OCI-LY3 (cell line): ENCODE measurements at regions not wholly inside any gene's neighbourhood (a gene's known extent, or its start where the extent isn't known, plus 50 kb on each side); places are given as distances from the start of the nearest gene placed in this dataset.

ENCODE experiments used
- H2AFZ ChIP-seq: fragments of 200-600, 300-600 bp; shearing (Covaris generic); 2 replicates; pipeline ENCODE4 v1.6.0; 2014; ENCODE audit warnings: antibody characterized with exemption, low read depth, low read length
- H3K27ac ChIP-seq: fragments of 200-600, 300-600 bp; sonication (generic); 2 replicates; pipeline ENCODE4 v1.5.1; 2014; ENCODE audit warnings: mild to moderate bottlenecking, low read length, moderate library complexity, mixed read lengths
- H3K27me3 ChIP-seq: fragments of 200-600, 300-600 bp; sonication (generic); 2 replicates; pipeline ENCODE4 v1.6.1; 2014; ENCODE audit warnings: low read depth, low read length, mixed read lengths
- H3K36me3 ChIP-seq: fragments of 200-600, 300-600 bp; sonication (generic); replicated peaks from 2 replicates; pipeline ENCODE3; 2014; ENCODE audit warnings: low read depth, low read length, mixed read lengths
- H3K4me1 ChIP-seq: fragments of 300-600, 200-600 bp; sonication (generic); 2 replicates; pipeline ENCODE4 v1.6.1; 2014; ENCODE audit warnings: low read length, mixed read lengths
- H3K4me2 ChIP-seq: fragments of 200-600, 300-600 bp; sonication (generic); 2 replicates; pipeline ENCODE4 v1.6.1; 2014; ENCODE audit warnings: low read length, mixed read lengths
- H3K4me3 ChIP-seq: fragments of 300-600, 200-600 bp; sonication (generic); 2 replicates; pipeline ENCODE4 v1.5.1; 2014; ENCODE audit warnings: antibody characterized with exemption, mild to moderate bottlenecking, low read length, moderate library complexity
- H3K79me2 ChIP-seq: fragments of 300-600, 200-600 bp; shearing (Covaris generic); 2 replicates; pipeline ENCODE4 v1.6.1; 2014; ENCODE audit warnings: mild to moderate bottlenecking, low read length, mixed read lengths
- H3K9ac ChIP-seq: fragments of 300-600, 200-600 bp; shearing (Covaris generic); 2 replicates; pipeline ENCODE4 v1.6.0; 2014; ENCODE audit warnings: mild to moderate bottlenecking, low read length, moderate library complexity
- H3K9me3 ChIP-seq: fragments of 200-600, 300-600 bp; shearing (Covaris generic); 2 replicates; pipeline ENCODE4 v1.6.1; 2014; ENCODE audit warnings: low read length, mixed read lengths; ENCODE audit not compliant: insufficient read depth
- H4K20me1 ChIP-seq: fragments of 200-600, 300-600 bp; sonication (generic); 2 replicates; pipeline ENCODE4 v1.6.1; 2016; ENCODE audit warnings: low read length, mixed read lengths; ENCODE audit not compliant: insufficient read depth
- EZH2phosphoT487 ChIP-seq: fragments of 200-600 bp; shearing (Covaris generic); IDR thresholded peaks from 2 replicates; pipeline ENCODE4 v1.6.1; 2018; ENCODE audit warnings: antibody characterized with exemption, mixed run types, low read depth
- TF ChIP-seq, protein P1 (sequence below): fragments of 200-600, 300-600 bp; sonication (generic); IDR thresholded peaks from 2 replicates; pipeline ENCODE4 v1.5.1; 2014; ENCODE audit warnings: antibody characterized with exemption, low read length, low read depth

DNA sequence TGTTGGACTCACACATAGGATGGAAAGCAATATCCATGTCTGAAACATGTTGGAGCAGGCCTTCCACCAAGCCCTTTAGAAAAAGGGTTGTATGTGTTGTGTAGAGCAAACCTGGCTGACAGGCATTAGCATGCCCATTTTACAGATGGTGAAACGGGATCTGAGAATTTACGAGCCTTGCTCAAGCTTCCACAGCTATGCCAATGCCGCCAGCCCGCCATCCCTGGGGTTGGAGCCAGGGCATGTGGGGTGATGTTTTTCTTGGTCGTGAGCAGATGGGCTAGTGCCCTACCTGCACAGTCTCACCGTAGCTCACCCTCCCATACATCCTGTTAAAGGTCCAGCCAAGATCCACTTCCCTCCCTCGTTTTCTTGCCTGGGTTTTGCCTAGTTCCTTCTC lies 97.5 kb upstream of the TLE3 start:
- TF ChIP-seq, protein P1, sequence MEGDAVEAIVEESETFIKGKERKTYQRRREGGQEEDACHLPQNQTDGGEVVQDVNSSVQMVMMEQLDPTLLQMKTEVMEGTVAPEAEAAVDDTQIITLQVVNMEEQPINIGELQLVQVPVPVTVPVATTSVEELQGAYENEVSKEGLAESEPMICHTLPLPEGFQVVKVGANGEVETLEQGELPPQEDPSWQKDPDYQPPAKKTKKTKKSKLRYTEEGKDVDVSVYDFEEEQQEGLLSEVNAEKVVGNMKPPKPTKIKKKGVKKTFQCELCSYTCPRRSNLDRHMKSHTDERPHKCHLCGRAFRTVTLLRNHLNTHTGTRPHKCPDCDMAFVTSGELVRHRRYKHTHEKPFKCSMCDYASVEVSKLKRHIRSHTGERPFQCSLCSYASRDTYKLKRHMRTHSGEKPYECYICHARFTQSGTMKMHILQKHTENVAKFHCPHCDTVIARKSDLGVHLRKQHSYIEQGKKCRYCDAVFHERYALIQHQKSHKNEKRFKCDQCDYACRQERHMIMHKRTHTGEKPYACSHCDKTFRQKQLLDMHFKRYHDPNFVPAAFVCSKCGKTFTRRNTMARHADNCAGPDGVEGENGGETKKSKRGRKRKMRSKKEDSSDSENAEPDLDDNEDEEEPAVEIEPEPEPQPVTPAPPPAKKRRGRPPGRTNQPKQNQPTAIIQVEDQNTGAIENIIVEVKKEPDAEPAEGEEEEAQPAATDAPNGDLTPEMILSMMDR = no peak
- no peak for TF ChIP-seq EZH2phosphoT487
- no peak overlapping the region for H3K27ac ChIP-seq
- no peaks in the 10 kb centered on the region for H3K79me2 ChIP-seq
- no peak overlapping the region; the same call in 1 of the 2 replicates for H3K9ac ChIP-seq
- peaks cover 55% of the 10 kb centered on the region for H3K27me3 ChIP-seq
- H4K20me1 ChIP-seq = no peaks in the 10 kb centered on the region
- peaks cover 54% of the 10 kb centered on the region for H3K4me1 ChIP-seq
- H2AFZ ChIP-seq = no peak overlapping the region
- 0 out of 2 replicates have a peak, but pooled peaks cover 5% of the 10 kb centered on the region for H3K9me3 ChIP-seq
- H3K36me3 ChIP-seq = no peaks in the 10 kb centered on the region
- H3K4me2 ChIP-seq = peak overlapping the region; percentile 84
- no peak overlapping the region for H3K4me3 ChIP-seq

DNA sequence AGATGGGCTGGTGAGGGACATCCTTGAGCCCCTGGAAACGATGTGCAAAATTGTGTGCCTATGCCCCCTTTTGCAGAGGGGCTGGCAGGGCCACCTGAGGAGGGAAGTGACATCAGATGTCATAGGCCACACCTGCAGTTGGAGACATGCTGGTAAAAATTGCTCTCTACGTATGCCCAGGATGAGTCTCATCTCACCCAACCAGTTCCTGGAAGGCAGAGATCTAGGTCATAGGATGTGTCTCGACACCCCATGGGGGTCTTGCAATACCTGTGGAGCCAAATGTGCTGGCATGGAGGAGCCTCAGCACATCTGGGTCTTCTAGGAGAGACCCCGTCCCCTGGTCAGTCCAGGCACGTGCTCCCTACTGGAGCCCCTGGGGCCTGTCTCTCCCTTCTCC lies 96.5 kb upstream of the TLE3 start:
- H3K4me2 ChIP-seq = no peak overlapping the region
- H3K9ac ChIP-seq = no peak overlapping the region
- peaks cover 45% of the 10 kb centered on the region for H3K4me1 ChIP-seq
- H3K36me3 ChIP-seq = no peaks in the 10 kb centered on the region
- H2AFZ ChIP-seq = no peak overlapping the region
- TF ChIP-seq, protein P1 = no peak
- no peak for TF ChIP-seq EZH2phosphoT487
- H3K9me3 ChIP-seq = 0 out of 2 replicates have a peak, but pooled peaks cover 5% of the 10 kb centered on the region
- H3K27ac ChIP-seq = no peak overlapping the region
- no peaks in the 10 kb centered on the region for H3K79me2 ChIP-seq
- peaks cover 50% of the 10 kb centered on the region for H3K27me3 ChIP-seq
- no peaks in the 10 kb centered on the region for H4K20me1 ChIP-seq
- H3K4me3 ChIP-seq = no peak overlapping the region

DNA sequence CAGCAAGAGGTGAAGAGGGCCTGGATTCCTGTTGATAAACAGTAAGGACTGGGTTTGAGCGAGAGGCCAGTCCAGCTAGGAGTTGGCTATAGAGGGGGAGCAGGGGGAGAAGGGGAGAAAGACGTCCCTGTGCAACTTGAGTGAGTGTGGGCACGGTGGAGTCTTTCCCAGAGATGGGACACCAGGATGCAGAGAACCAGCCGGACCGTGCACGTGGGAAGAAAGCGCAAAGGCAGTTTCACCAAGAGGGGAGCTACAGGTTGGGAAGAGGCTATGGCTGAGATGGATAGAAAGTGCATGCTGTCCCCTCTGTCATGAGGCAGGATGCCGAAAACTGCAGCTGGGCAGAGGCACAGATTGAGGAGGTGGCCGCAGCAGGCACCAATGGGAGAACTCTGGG lies 96.0 kb upstream of the TLE3 start:
- Histone ChIP-seq H3K4me3 (no peak overlapping the region), H3K4me1 (peaks cover 40% of the 10 kb centered on the region), H3K9me3 (0 out of 2 replicates have a peak, but pooled peaks cover 5% of the 10 kb centered on the region), H2AFZ (no peak overlapping the region), H4K20me1 (no peaks in the 10 kb centered on the region), H3K4me2 (no peak overlapping the region), H3K36me3 (no peaks in the 10 kb centered on the region), H3K9ac (no peak overlapping the region), H3K27ac (no peak overlapping the region), H3K27me3 (peaks cover 44% of the 10 kb centered on the region), H3K79me2 (no peaks in the 10 kb centered on the region)
- TF ChIP-seq EZH2phosphoT487 = no peak
- TF ChIP-seq, protein P1 = no peak

DNA sequence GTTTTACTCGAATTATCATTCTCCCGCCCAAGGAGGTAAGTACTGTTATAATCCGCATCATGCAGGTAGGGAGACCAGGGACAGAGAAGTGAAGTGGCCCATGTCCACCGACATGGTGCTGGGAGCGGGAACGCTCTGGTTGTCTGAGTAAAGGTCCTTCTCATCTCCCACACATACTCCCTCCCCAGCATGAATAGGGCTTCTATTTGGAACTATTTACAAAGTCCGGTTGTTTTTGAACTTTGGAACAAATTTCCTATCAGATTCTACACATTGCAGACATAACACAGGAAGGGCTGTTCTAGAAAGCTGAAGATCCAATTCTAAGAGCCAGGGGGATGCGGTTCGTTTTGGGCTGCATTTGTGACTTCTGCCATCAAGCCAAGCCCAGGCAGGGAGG lies 94.8 kb upstream of the TLE3 start:
- Histone ChIP-seq H3K4me3 (no peak overlapping the region), H3K9me3 (0 out of 2 replicates have a peak, but pooled peaks cover 5% of the 10 kb centered on the region), H2AFZ (no peak overlapping the region), H3K27ac (no peak overlapping the region), H4K20me1 (no peaks in the 10 kb centered on the region), H3K4me1 (peaks cover 29% of the 10 kb centered on the region), H3K27me3 (peaks cover 33% of the 10 kb centered on the region), H3K36me3 (no peaks in the 10 kb centered on the region), H3K9ac (no peak overlapping the region), H3K4me2 (no peak overlapping the region), H3K79me2 (no peaks in the 10 kb centered on the region)
- TF ChIP-seq EZH2phosphoT487 = no peak
- TF ChIP-seq, protein P1 = no peak
